GM12878 (cell line): ENCODE measurements at regions not wholly inside any gene's neighbourhood (a gene's known extent, or its start where the extent isn't known, plus 50 kb on each side); places are given as distances from the start of the nearest gene placed in this dataset.

ENCODE experiments used
- ATAC-seq: fragments of 200-7000 bp; cut with Tn5 transposase; 3 replicates; pipeline ENCODE4 v1.9.1; 2020; ENCODE audit warnings: mild to moderate bottlenecking, moderate library complexity
- BruUV-seq: library from RNA; stranded (reverse); fragments of 400-500 nt; replicated peaks from 2 replicates; lab custom pipeline; 2021; lab: Mats Ljungman, UMichigan
- CTCF ChIA-PET: fragments of 300-600 bp; sonication (Branson Sonifier 250); formaldehyde crosslinking; extraction: SDS; loops from one replicate; lab custom pipeline; 2021; ENCODE audit warnings: inconsistent platforms; lab: Yijun Ruan, JAX
- POLR2A ChIA-PET: fragments of 350-600 bp; formaldehyde crosslinking; extraction: SDS; loops from one replicate; lab custom pipeline; 2021; ENCODE audit warnings: inconsistent platforms; lab: Charles Lee
- RAD21 ChIA-PET: fragments of 300-600 bp; sonication (Branson Sonifier 250); formaldehyde crosslinking; loops from one replicate; lab custom pipeline; 2023; ENCODE audit warnings: antibody characterized with exemption; ENCODE audit not compliant: unreplicated experiment; lab: Charles Lee
- SMC1A ChIA-PET: fragments of 300-600 bp; sonication (Branson Sonifier 250); formaldehyde crosslinking; loops from one replicate; lab custom pipeline; 2023; ENCODE audit not compliant: unreplicated experiment, uncharacterized antibody; lab: Charles Lee
- DNase-seq: peaks from one replicate; pipeline ENCODE4 v3.0.0-alpha.2; 2011; ENCODE audit warnings: low read depth, low spot score
- FAIRE-seq: peaks from 3 replicates; lab custom pipeline; 2011; peaks lifted over from hg19 to GRCh38; lab: Jason Lieb, UNC
- H2AFZ ChIP-seq: 2 replicates; pipeline ENCODE4 v1.6.0; 2011; ENCODE audit warnings: low read depth, low read length, control low read depth; ENCODE audit not compliant: control insufficient read depth
- H3K27ac ChIP-seq: 2 replicates; pipeline ENCODE4 v1.5.1; 2011; ENCODE audit warnings: control low read depth; ENCODE audit not compliant: control insufficient read depth, insufficient read depth
- H3K27me3 ChIP-seq, 2 experiments: replicated peaks in 1 of 2; 2 replicates each; pipeline versions ENCODE4 v1.6.0 to v1.6.1; 2011; ENCODE audit warnings: low read length in 1 of 2; ENCODE audit not compliant: control insufficient read depth in 2 of 2, insufficient read depth in 2 of 2
- H3K36me3 ChIP-seq, 2 experiments: 2 replicates each; pipeline ENCODE4 v1.5.1; 2011; ENCODE audit warnings: low read length in 1 of 2; ENCODE audit not compliant: control insufficient read depth in 2 of 2, insufficient read depth in 2 of 2
- H3K4me1 ChIP-seq: 2 replicates; pipeline ENCODE4 v1.6.1; 2011; ENCODE audit warnings: mild to moderate bottlenecking, low read length, moderate library complexity, mixed read lengths; ENCODE audit not compliant: control insufficient read depth, insufficient read depth
- H3K4me2 ChIP-seq: 2 replicates; pipeline ENCODE4 v1.6.0; 2011; ENCODE audit warnings: control low read depth; ENCODE audit not compliant: control insufficient read depth, insufficient read depth
- H3K4me3 ChIP-seq: fragments of 200-600 bp; sonication (generic); 2 replicates; pipeline ENCODE4 v1.5.1; 2016
- H3K79me2 ChIP-seq: 2 replicates; pipeline ENCODE4 v1.6.0; 2011; ENCODE audit warnings: low read length; ENCODE audit not compliant: control insufficient read depth, insufficient read depth
- H3K9ac ChIP-seq: 2 replicates; pipeline ENCODE4 v1.8.0; 2011; ENCODE audit warnings: low read length, control low read depth, mixed read lengths; ENCODE audit not compliant: control insufficient read depth, insufficient read depth
- H3K9me3 ChIP-seq: replicated peaks from 3 replicates; pipeline ENCODE4 v1.5.1; 2011; ENCODE audit warnings: mild to moderate bottlenecking, low read length; ENCODE audit not compliant: control insufficient read depth, insufficient read depth
- H4K20me1 ChIP-seq: 2 replicates; pipeline ENCODE4 v1.6.0; 2011; ENCODE audit not compliant: control insufficient read depth, insufficient read depth
- HDAC6 ChIP-seq: fragments of 200-600 bp; sonication (generic); IDR thresholded peaks from one replicate; pipeline ENCODE4 v1.8.0; 2017; ENCODE audit warnings: antibody characterized with exemption; ENCODE audit not compliant: unreplicated experiment
- IKZF2 ChIP-seq, 2 experiments: fragments of 450-650 bp; IDR thresholded peaks; 2 replicates each; pipeline ENCODE4 v1.6.1; 2017; ENCODE audit warnings: mild to moderate bottlenecking in 2 of 2, moderate library complexity in 2 of 2
- KAT2A ChIP-seq: conservative IDR thresholded peaks from 2 replicates; pipeline ENCODE4 v1.6.1; 2011; ENCODE audit warnings: low read depth, low read length; ENCODE audit not compliant: control insufficient read depth
- MTA2 ChIP-seq: fragments of 450-650 bp; IDR thresholded peaks from 2 replicates; pipeline ENCODE4 v1.6.1; 2016; ENCODE audit warnings: low read depth, mild to moderate bottlenecking, moderate library complexity
- NR2F1 ChIP-seq: fragments of 450-650 bp; conservative IDR thresholded peaks from 2 replicates; pipeline ENCODE4 v1.6.1; 2017; ENCODE audit warnings: mild to moderate bottlenecking
- RB1 ChIP-seq: fragments of 450-650 bp; formaldehyde crosslinking; IDR thresholded peaks from 2 replicates; pipeline ENCODE4 v1.6.1; 2017; ENCODE audit warnings: mild to moderate bottlenecking, borderline replicate concordance
- RBBP5 ChIP-seq: fragments of 200-600 bp; sonication (generic); conservative IDR thresholded peaks from 2 replicates; pipeline ENCODE4 v1.6.1; 2016
- RELB ChIP-seq: fragments of 450-650 bp; IDR thresholded peaks from 2 replicates; pipeline ENCODE4 v1.6.1; 2017; ENCODE audit warnings: low read depth, mild to moderate bottlenecking, moderate library complexity
- SMC3 ChIP-seq: IDR thresholded peaks from 2 replicates; pipeline ENCODE4 v1.6.1; 2011; ENCODE audit warnings: low read length, improper control_type of control experiment, borderline replicate concordance
- SREBF2 ChIP-seq: IDR thresholded peaks from 2 replicates; pipeline ENCODE4 v1.6.1; 2012; ENCODE audit warnings: mild to moderate bottlenecking, low read length
- SRF ChIP-seq, 2 experiments: IDR thresholded peaks; 2 replicates each; pipeline ENCODE4 v1.6.1; 2011; ENCODE audit warnings: low read depth in 2 of 2, low read length in 2 of 2, mild to moderate bottlenecking in 1 of 2, moderate library complexity in 1 of 2
- SUZ12 ChIP-seq: fragments of 200-600 bp; sonication (generic); IDR thresholded peaks from one replicate; pipeline ENCODE4 v1.6.1; 2018; ENCODE audit warnings: antibody characterized with exemption, mild to moderate bottlenecking; ENCODE audit not compliant: unreplicated experiment
- WRNIP1 ChIP-seq: IDR thresholded peaks from 2 replicates; pipeline ENCODE4 v1.6.1; 2011; ENCODE audit warnings: low read depth, low read length, improper control_type of control experiment, borderline replicate concordance
- ZNF274 ChIP-seq: IDR thresholded peaks from one replicate; pipeline ENCODE4 v1.8.0; 2011; ENCODE audit not compliant: insufficient read length, insufficient read depth
- ZSCAN29 ChIP-seq: fragments of 450-650 bp; IDR thresholded peaks from 2 replicates; pipeline ENCODE4 v1.6.1; 2017; ENCODE audit warnings: mild to moderate bottlenecking, moderate library complexity
- WGBS: methylation state at CpG from one replicate; pipeline ENCODE4 v1.1.6; 2016; ENCODE audit warnings: low lambda C conversion rate; ENCODE audit not compliant: insufficient replicate concordance, insufficient coverage; ENCODE audit errors: missing lambda C conversion rate; 5-methylcytosine and 5-hydroxymethylcytosine counted together
- in situ Hi-C: fragments of 300-500 bp; cut with MboI; formaldehyde crosslinking; loops from 9 replicates; pipeline ENCODE4 v1.14.3; 2018; ENCODE audit warnings: mixed read lengths
- intact Hi-C: fragments of 100-400 bp; cut with micrococcal nuclease; formaldehyde crosslinking; loops from one replicate; pipeline ENCODE4 v1.14.2; 2022; ENCODE audit not compliant: unreplicated experiment
- TF ChIP-seq, protein P1 (sequence below): fragments of 450-650 bp; IDR thresholded peaks from 2 replicates; pipeline ENCODE4 v1.6.1; 2017; ENCODE audit warnings: mild to moderate bottlenecking
- TF ChIP-seq, protein P2 (sequence below): fragments of 450-650 bp; IDR thresholded peaks from 2 replicates; pipeline ENCODE4 v1.6.1; 2017; ENCODE audit warnings: mild to moderate bottlenecking, moderate library complexity

DNA sequence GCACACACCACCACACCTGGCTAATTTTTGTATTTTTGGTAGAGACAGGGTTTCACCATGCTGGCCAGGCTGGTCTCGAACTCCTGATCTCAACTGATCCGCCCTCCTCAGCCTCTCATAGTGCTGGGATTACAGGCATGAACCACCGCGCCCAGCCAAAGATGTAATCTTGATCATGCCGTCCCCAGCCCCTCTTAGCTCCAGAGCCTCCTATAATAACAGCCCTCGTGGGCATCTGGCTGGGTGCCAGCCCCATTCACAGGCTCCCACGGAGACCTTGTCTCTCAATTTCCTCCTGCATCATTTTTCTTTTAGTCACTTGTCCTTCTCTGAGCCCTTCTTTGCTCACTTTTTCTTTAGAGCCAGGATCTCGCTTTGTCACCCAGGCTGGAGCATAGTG lies 94.2 kb downstream of the KATNIP start:
- Histone ChIP-seq H3K4me1 (peaks cover 11% of the 10 kb centered on the region), H3K4me2 (no peak overlapping the region), H3K36me3 (no peaks in the 10 kb centered on the region), H3K9me3 (no peaks in the 10 kb centered on the region), H4K20me1 (peaks cover 4% of the 10 kb centered on the region; the same call in 1 of the 2 replicates), H3K27me3 (no peaks in the 10 kb centered on the region), H3K9ac (no peak overlapping the region), H2AFZ (no peak overlapping the region), H3K79me2 (no peaks in the 10 kb centered on the region), H3K27ac (no peak overlapping the region), H3K4me3 (no peak overlapping the region)
- ChIA-PET CTCF (interaction anchor here (0.6 kb wide), 1 partner anchor 234 kb away, joined by 3 read pairs; no protein-coding TSS in a partner anchor), POLR2A (no interaction called here), RAD21 (no interaction called here), SMC1A (interaction anchor here (1.0 to 1.2 kb wide), 2 partner anchors 11 to 427 kb away, joined by 3 read pairs; no protein-coding TSS in a partner anchor)
- WGBS, result 81% methylated on average over 8 of the region's 8 CpGs
- no peak for DNase-seq
- in situ Hi-C loops, result loop anchor here (25.0 kb wide), 1 partner anchor 418 kb away; the partner anchor contains the start of gene GSG1L
- FAIRE-seq, result no peak
- intact Hi-C loops, result loop anchor here (5.0 kb wide), 1 partner anchor 428 kb away; no protein-coding TSS in a partner anchor
- no peak for TF ChIP-seq ZNF274
- TF ChIP-seq NR2F1, result no peak
- no peak for TF ChIP-seq SRF (IDR thresholded peaks at IDR 0.05; ENCODE audit: low read depth in 2 of 2, low read length in 2 of 2)
- no peak for TF ChIP-seq KAT2A
- no peak for TF ChIP-seq SMC3
- TF ChIP-seq RBBP5, result no peak
- TF ChIP-seq RELB, result no peak
- TF ChIP-seq MTA2, result no peak
- no peak for TF ChIP-seq ZSCAN29
- no peak for TF ChIP-seq SUZ12
- TF ChIP-seq RB1, result no peak
- TF ChIP-seq, protein P1, sequence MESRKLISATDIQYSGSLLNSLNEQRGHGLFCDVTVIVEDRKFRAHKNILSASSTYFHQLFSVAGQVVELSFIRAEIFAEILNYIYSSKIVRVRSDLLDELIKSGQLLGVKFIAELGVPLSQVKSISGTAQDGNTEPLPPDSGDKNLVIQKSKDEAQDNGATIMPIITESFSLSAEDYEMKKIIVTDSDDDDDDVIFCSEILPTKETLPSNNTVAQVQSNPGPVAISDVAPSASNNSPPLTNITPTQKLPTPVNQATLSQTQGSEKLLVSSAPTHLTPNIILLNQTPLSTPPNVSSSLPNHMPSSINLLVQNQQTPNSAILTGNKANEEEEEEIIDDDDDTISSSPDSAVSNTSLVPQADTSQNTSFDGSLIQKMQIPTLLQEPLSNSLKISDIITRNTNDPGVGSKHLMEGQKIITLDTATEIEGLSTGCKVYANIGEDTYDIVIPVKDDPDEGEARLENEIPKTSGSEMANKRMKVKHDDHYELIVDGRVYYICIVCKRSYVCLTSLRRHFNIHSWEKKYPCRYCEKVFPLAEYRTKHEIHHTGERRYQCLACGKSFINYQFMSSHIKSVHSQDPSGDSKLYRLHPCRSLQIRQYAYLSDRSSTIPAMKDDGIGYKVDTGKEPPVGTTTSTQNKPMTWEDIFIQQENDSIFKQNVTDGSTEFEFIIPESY, result no peak
- TF ChIP-seq WRNIP1, result no peak
- TF ChIP-seq, protein P2, sequence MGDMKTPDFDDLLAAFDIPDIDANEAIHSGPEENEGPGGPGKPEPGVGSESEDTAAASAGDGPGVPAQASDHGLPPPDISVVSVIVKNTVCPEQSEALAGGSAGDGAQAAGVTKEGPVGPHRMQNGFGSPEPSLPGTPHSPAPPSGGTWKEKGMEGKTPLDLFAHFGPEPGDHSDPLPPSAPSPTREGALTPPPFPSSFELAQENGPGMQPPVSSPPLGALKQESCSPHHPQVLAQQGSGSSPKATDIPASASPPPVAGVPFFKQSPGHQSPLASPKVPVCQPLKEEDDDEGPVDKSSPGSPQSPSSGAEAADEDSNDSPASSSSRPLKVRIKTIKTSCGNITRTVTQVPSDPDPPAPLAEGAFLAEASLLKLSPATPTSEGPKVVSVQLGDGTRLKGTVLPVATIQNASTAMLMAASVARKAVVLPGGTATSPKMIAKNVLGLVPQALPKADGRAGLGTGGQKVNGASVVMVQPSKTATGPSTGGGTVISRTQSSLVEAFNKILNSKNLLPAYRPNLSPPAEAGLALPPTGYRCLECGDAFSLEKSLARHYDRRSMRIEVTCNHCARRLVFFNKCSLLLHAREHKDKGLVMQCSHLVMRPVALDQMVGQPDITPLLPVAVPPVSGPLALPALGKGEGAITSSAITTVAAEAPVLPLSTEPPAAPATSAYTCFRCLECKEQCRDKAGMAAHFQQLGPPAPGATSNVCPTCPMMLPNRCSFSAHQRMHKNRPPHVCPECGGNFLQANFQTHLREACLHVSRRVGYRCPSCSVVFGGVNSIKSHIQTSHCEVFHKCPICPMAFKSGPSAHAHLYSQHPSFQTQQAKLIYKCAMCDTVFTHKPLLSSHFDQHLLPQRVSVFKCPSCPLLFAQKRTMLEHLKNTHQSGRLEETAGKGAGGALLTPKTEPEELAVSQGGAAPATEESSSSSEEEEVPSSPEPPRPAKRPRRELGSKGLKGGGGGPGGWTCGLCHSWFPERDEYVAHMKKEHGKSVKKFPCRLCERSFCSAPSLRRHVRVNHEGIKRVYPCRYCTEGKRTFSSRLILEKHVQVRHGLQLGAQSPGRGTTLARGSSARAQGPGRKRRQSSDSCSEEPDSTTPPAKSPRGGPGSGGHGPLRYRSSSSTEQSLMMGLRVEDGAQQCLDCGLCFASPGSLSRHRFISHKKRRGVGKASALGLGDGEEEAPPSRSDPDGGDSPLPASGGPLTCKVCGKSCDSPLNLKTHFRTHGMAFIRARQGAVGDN, result no peak
- TF ChIP-seq SREBF2, result no peak
- TF ChIP-seq IKZF2 (IDR thresholded peaks at IDR 0.05), result no peak
- TF ChIP-seq HDAC6, result no peak
- BruUV-seq, result no TSS peak
- ATAC-seq, result no peak
